ENCODE measurements at regions not wholly inside any gene's neighbourhood (a gene's known extent, or its start where the extent isn't known, plus 50 kb on each side); places are given as distances from the start of the nearest gene placed in this dataset.

- ATAC-seq (no peak), DNase-seq (ENCODE audit: low spot score) (no peak)
Observed at GRCh38 chr11:82384308-82384707, 349.4 kb downstream of the FAM181B start.

DNA sequence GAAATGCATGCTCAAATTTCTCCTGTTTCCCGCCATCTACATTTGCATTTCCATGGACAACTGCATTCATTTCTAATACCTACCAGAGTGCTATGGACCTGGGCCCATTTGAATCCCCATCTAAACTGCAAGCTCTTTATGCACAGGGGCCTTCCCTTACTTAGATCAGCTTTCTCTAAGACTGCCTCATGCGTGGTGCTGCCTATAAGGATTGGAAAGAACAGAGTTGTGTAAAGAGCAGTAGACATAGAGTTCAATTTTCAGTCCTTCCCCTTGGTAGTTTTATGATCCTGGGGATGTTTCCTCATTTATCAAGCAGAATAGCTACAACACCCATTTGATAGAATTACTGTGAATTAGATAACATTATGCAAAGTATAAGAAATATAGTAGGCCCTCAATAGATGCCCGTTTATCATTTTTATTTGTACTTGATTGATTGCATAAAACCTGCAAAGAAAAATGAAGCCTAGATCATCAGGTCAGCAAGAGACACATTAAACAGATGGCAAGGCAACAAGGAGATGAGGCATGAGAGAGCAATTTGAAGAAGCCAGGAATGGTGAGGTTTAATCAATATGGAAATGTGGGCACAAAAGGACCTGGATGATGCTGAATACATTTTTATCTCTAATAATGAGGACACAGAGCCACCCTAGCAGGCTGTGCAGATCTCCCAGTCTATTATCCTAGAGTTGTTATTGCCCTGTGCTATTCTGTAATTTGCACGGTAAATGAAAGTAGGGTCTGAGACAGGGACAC, 359.7 kb downstream of the FAM181B start:
- no peak for DNase-seq (ENCODE audit: low spot score)
- ATAC-seq, result no peak

DNA sequence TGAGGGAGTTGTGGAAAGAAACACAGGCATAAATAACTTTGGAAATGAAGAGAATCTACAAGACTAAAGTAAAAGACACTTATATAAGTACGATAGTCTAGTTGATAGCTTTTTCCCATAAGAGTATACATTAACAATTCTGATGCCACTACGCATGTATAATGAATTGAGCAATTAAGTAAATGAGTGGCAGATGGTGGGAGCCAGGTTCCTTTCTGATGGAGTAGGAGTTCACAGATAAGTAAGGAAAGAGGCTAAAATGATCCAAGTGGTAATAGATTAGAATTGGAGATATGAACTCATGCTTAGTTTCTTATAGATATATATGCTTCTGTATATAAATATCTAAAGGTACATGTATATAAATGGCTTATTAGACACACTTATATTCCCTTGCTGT, 368.3 kb downstream of the FAM181B start:
- DNase-seq (ENCODE audit: low spot score) (no peak), ATAC-seq (no peak)

DNA sequence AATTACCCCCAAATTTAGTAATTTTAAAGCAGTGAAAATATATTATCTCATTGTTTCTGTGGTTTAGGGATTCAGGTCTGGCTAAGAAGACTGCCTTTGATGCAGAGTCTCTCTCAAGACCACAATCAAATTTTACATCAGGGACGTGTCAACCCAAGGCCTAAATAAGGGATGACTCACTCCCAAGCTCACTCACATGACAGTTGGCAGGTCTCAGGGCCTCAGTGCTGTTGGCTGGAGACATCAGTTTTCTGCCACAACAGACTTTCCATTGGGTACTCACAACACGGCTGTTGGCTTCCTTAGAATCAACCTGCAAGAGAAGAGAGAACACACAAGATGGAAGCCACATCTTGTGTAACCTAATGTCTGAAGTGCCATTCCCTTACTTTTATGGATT, 377.3 kb downstream of the FAM181B start:
- ATAC-seq (no peak), DNase-seq (ENCODE audit: low spot score) (no peak)

DNA sequence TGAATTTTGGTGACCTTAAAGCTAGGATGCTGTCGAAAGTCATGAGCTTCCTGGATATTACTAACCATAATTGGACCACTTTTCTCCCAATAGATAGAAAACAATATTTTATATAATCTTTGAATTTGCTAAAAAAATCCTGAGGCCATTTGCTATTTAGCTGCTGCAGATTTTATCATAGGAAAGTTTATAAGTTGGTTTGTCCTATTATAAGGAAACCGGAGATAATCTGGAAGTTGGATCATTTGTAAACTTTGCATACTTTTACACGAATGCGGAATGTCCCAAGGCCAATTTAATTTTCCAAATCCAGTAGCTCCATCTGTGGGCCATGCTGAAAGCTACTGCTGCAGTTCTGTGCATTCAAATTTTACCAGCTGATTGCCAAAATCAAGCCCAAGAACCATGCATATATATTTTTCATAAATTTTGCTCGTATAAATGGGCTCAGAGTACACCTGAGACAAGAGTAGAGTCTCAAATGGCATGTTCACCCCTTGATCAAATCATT, 378.3 kb downstream of the FAM181B start:
- DNase-seq (ENCODE audit: low spot score), result no peak
- ATAC-seq, result no peak

DNA sequence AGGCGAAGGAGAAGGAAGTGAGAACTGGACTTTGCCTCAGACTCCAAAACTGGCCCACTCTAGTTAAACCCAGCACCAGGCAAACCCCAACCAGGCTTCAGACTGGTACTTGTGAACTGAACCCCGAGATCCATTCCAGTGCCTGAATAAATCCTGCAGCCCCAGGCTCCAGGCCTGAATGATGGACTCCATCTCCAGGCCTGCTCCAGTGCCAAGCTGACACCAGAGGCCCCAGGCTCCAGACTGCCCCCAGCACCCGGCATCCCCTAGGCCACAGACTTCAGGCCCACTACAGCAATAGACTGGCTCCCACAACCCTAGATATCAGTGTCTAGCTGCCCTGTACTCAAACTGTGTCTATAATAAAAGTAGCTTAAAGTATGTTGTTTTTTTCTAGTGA, 406.8 kb downstream of the FAM181B start:
- no peak for ATAC-seq
- no peak for DNase-seq (ENCODE audit: low spot score)

- DNase-seq (ENCODE audit: low spot score), result no peak
Observed at GRCh38 chr11:82321206-82321605, 412.5 kb downstream of the FAM181B start.

DNA sequence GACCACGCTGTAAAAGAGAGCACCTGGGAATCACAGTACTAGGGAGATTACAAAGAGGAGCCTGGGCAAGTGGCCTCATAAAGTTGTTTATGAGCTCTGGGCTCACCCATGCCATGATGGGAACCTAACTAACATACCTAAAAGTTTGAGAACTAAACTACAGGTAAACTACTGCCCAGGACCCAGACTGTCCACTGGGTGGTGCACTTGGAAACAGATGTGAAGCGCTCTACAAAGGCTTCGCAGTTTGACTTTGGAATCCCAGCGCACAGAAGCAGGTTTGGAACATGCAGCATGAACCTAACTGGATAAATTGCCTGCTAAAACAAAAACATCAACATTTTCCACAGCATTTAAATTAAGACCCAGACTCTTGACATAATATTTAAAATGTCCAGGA, 418.6 kb downstream of the FAM181B start:
- DNase-seq (ENCODE audit: low spot score) (no peak), ATAC-seq (peak; percentile 83)

More at GRCh38 chr11:82321206-82321605, 412.5 kb downstream of the FAM181B start:
- ATAC-seq, result no peak

- DNase-seq (ENCODE audit: low spot score) (no peak), ATAC-seq (no peak)
Observed at GRCh38 chr11:82308979-82309378, 424.7 kb downstream of the FAM181B start.

DNA sequence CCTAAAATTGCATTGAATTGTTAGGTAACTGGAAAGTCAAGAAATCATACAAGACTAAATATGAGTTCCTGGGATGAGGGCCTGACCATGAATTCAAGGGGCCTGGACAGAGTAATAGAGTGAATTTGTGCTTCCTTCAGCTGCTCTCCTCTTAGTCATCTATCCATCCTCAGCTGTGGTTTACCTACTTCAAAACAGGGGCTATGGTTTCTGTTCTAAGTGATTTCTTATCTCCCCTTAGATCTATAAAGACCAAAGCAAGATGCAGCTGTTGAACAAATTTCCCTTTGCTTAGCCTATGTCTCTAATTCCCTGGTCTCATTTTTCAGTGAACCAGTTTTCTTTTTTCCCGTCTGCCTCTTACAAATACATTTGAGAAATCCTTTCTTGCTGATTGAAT, 428.5 kb downstream of the FAM181B start:
- DNase-seq (ENCODE audit: low spot score), result no peak
- no peak for ATAC-seq

GRCh38 chr11:82303671-82304070, 430.0 kb downstream of the FAM181B start:
- ATAC-seq, result no peak
- DNase-seq (ENCODE audit: low spot score), result no peak

DNA sequence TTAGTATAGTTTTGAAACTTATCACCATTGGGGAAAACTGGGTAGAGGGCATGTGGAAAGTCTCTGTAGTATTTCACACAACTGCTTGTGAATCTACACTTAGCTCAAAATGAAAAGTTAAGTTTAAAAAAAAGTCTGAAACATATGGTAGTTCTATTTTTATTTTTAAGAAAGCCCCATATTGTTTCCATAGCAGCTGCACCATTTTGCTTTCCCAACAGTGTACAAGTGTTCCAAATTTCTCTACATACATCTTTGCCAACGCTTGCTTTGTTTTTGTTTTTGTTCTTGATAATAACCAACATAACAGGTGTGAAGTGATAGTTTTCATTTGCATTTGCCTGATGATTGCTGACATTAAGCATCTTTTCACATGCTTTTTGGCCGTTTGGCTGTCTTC, 445.2 kb downstream of the FAM181B start:
- no peak for ATAC-seq
- DNase-seq (ENCODE audit: low spot score), result no peak

- ATAC-seq (no peak), DNase-seq (ENCODE audit: low spot score) (no peak)
Observed at GRCh38 chr11:82270870-82271269, 462.8 kb downstream of the FAM181B start.

GRCh38 chr11:82268627-82269026, 465.0 kb downstream of the FAM181B start:
- DNase-seq (ENCODE audit: low spot score) (no peak), ATAC-seq (no peak)

DNA sequence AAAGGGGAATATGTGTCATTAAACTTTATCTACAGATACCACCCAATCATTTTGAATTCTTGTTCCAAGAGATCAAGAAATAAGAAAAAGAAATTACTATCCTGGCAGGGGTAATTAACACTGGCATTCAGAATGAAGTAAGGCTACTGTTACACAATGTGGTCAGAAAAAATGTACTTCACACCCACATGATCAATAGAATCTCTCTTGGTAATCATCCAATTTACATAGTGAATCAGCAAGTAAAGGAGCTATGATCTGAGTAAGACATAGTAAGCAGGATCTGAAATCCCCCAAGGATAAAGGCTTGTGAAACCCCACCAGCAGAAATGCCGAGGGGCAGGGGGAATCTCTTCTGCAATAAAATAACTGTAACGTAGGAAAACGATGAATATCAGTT, 466.5 kb downstream of the FAM181B start:
- DNase-seq (ENCODE audit: low spot score) (no peak), ATAC-seq (no peak)

DNA sequence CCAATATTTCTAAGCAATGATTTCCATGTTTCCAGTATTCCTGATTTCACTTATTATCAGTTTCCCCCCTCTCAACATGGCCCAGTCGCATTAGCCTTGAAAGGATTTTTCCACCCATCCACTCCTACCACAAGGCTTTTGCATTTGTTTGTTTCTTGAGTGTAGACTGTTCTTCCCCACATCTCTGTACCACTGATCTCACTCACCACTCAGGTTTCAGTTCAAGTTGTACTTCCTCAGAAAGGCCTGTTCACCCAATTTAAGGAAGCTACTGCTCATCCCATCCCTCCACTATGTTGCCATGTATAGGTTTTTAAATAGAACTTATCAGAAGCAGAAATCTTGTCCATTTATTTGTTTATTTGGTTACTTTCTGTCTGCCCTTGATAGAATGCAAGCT, 472.3 kb downstream of the FAM181B start:
- no peak for ATAC-seq

GRCh38 chr11:82250047-82250446, 483.6 kb downstream of the FAM181B start:
- ATAC-seq (no peak), DNase-seq (ENCODE audit: low spot score) (no peak)

More for the DNA sequence above, 472.3 kb downstream of the FAM181B start:
- DNase-seq (ENCODE audit: low spot score), result no peak

GRCh38 chr11:82246926-82247325, 486.7 kb downstream of the FAM181B start:
- ATAC-seq, result no peak
- DNase-seq (ENCODE audit: low spot score), result no peak

- DNase-seq (ENCODE audit: low spot score), result no peak
- no peak for ATAC-seq
Observed at GRCh38 chr11:82239498-82239897, 494.2 kb downstream of the FAM181B start.

DNA sequence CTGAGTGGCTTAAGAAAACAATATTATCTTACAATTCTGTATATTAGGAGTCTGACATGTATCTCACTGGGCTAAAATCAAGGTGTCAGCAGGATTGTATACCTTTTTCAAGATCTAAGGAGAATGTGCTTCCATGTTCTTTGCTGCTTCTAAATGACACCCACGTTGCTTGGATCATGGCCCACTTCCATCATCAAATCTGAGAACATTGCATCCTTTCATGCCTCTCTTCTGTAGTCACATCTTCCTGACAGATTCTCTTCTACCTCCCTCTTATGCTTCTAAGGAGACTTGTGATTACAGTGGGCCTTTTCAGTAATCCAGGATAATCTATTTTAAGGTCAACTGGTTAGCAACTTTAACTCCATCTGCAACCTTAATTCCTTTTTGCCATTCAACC, 499.4 kb downstream of the FAM181B start:
- no peak for ATAC-seq
- no peak for DNase-seq (ENCODE audit: low spot score)

GRCh38 chr11:82233201-82233600, 500.5 kb downstream of the FAM181B start:
- no peak for DNase-seq (ENCODE audit: low spot score)
- no peak for ATAC-seq

DNA sequence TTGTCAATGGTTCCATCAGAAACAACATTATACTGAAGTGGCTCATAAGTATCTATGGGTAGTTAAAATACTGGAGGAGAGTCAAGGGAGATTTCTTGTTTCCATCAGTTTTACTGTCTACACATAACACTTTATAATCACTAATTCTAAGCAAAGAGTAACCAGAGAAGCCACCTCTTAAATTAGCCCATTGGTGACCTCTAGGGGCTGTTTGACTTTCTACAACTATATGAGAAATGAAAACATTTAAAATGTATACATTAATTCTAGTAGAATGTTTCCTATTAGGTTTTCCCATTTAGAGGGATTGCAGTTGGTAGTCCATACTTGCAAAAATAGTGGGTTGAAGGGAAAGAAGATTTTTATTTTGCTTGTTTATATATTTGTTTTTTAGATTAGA, 504.3 kb downstream of the FAM181B start:
- no peak for DNase-seq (ENCODE audit: low spot score)
- ATAC-seq, result peak; percentile 73

DNA sequence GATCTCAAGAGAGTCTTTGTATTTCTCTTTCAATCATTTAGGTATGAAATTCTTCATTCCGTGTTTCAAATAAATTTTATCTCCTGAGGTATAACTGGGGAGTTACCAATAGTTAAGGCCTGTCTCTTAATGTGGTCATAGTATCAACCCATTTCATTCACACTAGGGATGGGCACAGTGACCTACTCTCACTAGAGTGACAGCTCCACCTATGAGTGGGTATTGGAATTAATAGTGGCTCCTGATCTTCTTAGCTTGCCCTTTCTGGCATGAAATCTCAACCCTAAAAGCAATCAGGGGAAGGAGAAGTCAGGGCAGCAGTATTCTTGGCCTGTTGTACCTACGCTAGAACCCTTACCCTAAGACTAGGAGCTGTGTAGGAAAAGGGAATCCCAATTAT, 507.7 kb downstream of the FAM181B start:
- DNase-seq (ENCODE audit: low spot score) (no peak), ATAC-seq (peak; percentile 93)

Measured in left lobe of liver (tissue), 2 donors.